Fibroblast of villous mesenchyme (primary cell): ENCODE measurements at regions not wholly inside any gene's neighbourhood (a gene's known extent, or its start where the extent isn't known, plus 50 kb on each side); places are given as distances from the start of the nearest gene placed in this dataset.

Experiments used
- DNase-seq: peaks from one replicate; pipeline ENCODE4 v3.0.0-alpha.2; 2010; ENCODE audit warnings: low read depth
- H3K4me3 ChIP-seq: 2 replicates; pipeline ENCODE4 v1.5.1; 2011; ENCODE audit warnings: low read depth, mild to moderate bottlenecking, low read length
- CTCF ChIP-seq: IDR thresholded peaks from 2 replicates; pipeline ENCODE4 v1.5.1; 2012; ENCODE audit warnings: low read depth, mild to moderate bottlenecking, low read length; ENCODE audit not compliant: insufficient read depth

GRCh38 chr9:30711591-30711990 lies 1672.9 kb upstream of the ACO1 start:
- no peak overlapping the region for H3K4me3 ChIP-seq
- DNase-seq, result no peak
- TF ChIP-seq CTCF, result no peak

GRCh38 chr9:30713243-30713642 lies 1671.2 kb upstream of the ACO1 start:
- TF ChIP-seq CTCF, result no peak
- DNase-seq, result no peak
- H3K4me3 ChIP-seq, result no peak overlapping the region

- H3K4me3 ChIP-seq, result no peak overlapping the region
- no peak for DNase-seq
- no peak for TF ChIP-seq CTCF
Measured at GRCh38 chr9:30714389-30714788, 1670.1 kb upstream of the ACO1 start.

- no peak for DNase-seq
- no peak overlapping the region for H3K4me3 ChIP-seq
- TF ChIP-seq CTCF, result no peak
Measured at GRCh38 chr9:30718483-30718882, 1666.0 kb upstream of the ACO1 start.

- H3K4me3 ChIP-seq, result no peak overlapping the region
- DNase-seq, result no peak
- no peak for TF ChIP-seq CTCF
Measured at GRCh38 chr9:30722065-30722464, 1662.4 kb upstream of the ACO1 start.

- no peak for TF ChIP-seq CTCF
- H3K4me3 ChIP-seq, result no peak overlapping the region
- DNase-seq, result no peak
Measured at GRCh38 chr9:30723656-30724055, 1660.8 kb upstream of the ACO1 start.

GRCh38 chr9:30732060-30732459 lies 1652.4 kb upstream of the ACO1 start:
- TF ChIP-seq CTCF, result no peak
- no peak for DNase-seq
- no peak overlapping the region for H3K4me3 ChIP-seq
